ENCODE measurements at regions not wholly inside any gene's neighbourhood (a gene's known extent, or its start where the extent isn't known, plus 50 kb on each side); places are given as distances from the start of the nearest gene placed in this dataset.

DNA sequence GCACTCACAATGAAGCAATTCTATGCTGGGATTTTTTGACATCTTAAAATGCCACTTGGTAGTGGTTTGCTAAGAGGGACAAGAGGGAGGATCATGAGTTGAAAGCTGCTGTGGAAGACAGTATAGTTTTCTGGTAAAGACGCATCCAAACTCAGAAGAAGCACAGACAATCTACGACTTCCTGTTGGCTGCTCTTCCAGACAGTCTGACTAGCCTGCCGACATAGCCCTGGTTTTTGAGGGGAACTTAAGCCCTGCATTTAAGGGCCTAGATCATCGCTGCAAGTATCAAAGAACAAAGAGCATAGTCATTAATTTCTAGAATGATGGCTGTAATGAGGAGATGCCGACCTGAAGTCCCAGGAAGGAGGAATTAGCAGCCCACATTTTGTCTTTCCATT is 99.9 kb upstream of the IKZF1 start:
- TF ChIP-seq, protein P1, sequence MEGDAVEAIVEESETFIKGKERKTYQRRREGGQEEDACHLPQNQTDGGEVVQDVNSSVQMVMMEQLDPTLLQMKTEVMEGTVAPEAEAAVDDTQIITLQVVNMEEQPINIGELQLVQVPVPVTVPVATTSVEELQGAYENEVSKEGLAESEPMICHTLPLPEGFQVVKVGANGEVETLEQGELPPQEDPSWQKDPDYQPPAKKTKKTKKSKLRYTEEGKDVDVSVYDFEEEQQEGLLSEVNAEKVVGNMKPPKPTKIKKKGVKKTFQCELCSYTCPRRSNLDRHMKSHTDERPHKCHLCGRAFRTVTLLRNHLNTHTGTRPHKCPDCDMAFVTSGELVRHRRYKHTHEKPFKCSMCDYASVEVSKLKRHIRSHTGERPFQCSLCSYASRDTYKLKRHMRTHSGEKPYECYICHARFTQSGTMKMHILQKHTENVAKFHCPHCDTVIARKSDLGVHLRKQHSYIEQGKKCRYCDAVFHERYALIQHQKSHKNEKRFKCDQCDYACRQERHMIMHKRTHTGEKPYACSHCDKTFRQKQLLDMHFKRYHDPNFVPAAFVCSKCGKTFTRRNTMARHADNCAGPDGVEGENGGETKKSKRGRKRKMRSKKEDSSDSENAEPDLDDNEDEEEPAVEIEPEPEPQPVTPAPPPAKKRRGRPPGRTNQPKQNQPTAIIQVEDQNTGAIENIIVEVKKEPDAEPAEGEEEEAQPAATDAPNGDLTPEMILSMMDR (IDR thresholded peaks at IDR 0.05; ENCODE audit: low read depth, low read length, poor library complexity, severe bottlenecking): no peak
- TF ChIP-seq EZH2phosphoT487 (IDR thresholded peaks at IDR 0.05; ENCODE audit: borderline replicate concordance, low read length): no peak
